Activated CD8-positive, alpha-beta memory T cell treated with anti-CD3 and anti-CD28 coated beads, Interleukin-2, amount 50 U/mL, for 4 hours (primary cell): ENCODE measurements at regions not wholly inside any gene's neighbourhood (a gene's known extent, or its start where the extent isn't known, plus 50 kb on each side); places are given as distances from the start of the nearest gene placed in this dataset.

Source experiments
- DNase-seq: peaks from one replicate; pipeline ENCODE4 v3.0.0-alpha.2; 2020

GRCh38 chr12:125228519-125229260, 163.5 kb downstream of the AACS start:
- DNase-seq = no peak

GRCh38 chr12:125229878-125230530, 164.8 kb downstream of the AACS start:
- DNase-seq = no peak

- DNase-seq = no peak
Observed at GRCh38 chr12:125233319-125233718, 168.1 kb downstream of the AACS start.

GRCh38 chr12:125239563-125239962, 174.3 kb downstream of the AACS start:
- DNase-seq = no peak

- DNase-seq = no peak
Observed at GRCh38 chr12:125240717-125241116, 175.5 kb downstream of the AACS start.

- DNase-seq = no peak
Observed at GRCh38 chr12:125243811-125244210, 178.6 kb downstream of the AACS start.

- no peak for DNase-seq
Observed at GRCh38 chr12:125244338-125244737, 179.1 kb downstream of the AACS start.

GRCh38 chr12:125245581-125246557, 180.6 kb downstream of the AACS start:
- no peak for DNase-seq

- no peak for DNase-seq
Observed at GRCh38 chr12:125247477-125247876, 182.2 kb downstream of the AACS start.

- no peak for DNase-seq
Observed at GRCh38 chr12:125249066-125249824, 184.0 kb downstream of the AACS start.

GRCh38 chr12:125249932-125250331, 184.7 kb downstream of the AACS start:
- DNase-seq = no peak

GRCh38 chr12:125254236-125254635, 189.0 kb downstream of the AACS start:
- no peak for DNase-seq

GRCh38 chr12:125254856-125255255, 189.6 kb downstream of the AACS start:
- no peak for DNase-seq

GRCh38 chr12:125255935-125256633, 190.8 kb downstream of the AACS start:
- DNase-seq = no peak

- DNase-seq = no peak
Observed at GRCh38 chr12:125256634-125256936, 191.3 kb downstream of the AACS start.

- DNase-seq = no peak
Observed at GRCh38 chr12:125259178-125259867, 194.1 kb downstream of the AACS start.

- DNase-seq = no peak
Observed at GRCh38 chr12:125262851-125263250, 197.6 kb downstream of the AACS start.

- DNase-seq = no peak
Observed at GRCh38 chr12:125263385-125263784, 198.2 kb downstream of the AACS start.

GRCh38 chr12:125267114-125267513, 201.9 kb downstream of the AACS start:
- no peak for DNase-seq

- no peak for DNase-seq
Observed at GRCh38 chr12:125269276-125269675, 204.0 kb downstream of the AACS start.

- no peak for DNase-seq
Observed at GRCh38 chr12:125271892-125272291, 206.7 kb downstream of the AACS start.
